ENCODE measurements at regions not wholly inside any gene's neighbourhood (a gene's known extent, or its start where the extent isn't known, plus 50 kb on each side); places are given as distances from the start of the nearest gene placed in this dataset.

GRCh38 chr18:34292594-34292993 is 67.9 kb upstream of the NOL4 start:
- Histone ChIP-seq H3K4me1 (no peaks in the 10 kb centered on the region), H3K27me3 (no peaks in the 10 kb centered on the region), H3K4me3 (no peak overlapping the region), H3K9me3 (no peaks in the 10 kb centered on the region), H3K27ac (no peak overlapping the region), H3K36me3 (no peaks in the 10 kb centered on the region)
- TF ChIP-seq, protein P1, sequence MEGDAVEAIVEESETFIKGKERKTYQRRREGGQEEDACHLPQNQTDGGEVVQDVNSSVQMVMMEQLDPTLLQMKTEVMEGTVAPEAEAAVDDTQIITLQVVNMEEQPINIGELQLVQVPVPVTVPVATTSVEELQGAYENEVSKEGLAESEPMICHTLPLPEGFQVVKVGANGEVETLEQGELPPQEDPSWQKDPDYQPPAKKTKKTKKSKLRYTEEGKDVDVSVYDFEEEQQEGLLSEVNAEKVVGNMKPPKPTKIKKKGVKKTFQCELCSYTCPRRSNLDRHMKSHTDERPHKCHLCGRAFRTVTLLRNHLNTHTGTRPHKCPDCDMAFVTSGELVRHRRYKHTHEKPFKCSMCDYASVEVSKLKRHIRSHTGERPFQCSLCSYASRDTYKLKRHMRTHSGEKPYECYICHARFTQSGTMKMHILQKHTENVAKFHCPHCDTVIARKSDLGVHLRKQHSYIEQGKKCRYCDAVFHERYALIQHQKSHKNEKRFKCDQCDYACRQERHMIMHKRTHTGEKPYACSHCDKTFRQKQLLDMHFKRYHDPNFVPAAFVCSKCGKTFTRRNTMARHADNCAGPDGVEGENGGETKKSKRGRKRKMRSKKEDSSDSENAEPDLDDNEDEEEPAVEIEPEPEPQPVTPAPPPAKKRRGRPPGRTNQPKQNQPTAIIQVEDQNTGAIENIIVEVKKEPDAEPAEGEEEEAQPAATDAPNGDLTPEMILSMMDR (IDR thresholded peaks at IDR 0.05), result no peak
- no peak for ATAC-seq
- intact Hi-C loops (cut with DNase I), result no loop called here
- no peak for DNase-seq

- H3K4me1 ChIP-seq, result no peaks in the 10 kb centered on the region
- DNase-seq (no peak), ATAC-seq (no peak)
- no peaks in the 10 kb centered on the region for H3K36me3 ChIP-seq
- TF ChIP-seq, protein P1 (IDR thresholded peaks at IDR 0.05), result no peak
- H3K4me3 ChIP-seq, result no peak overlapping the region
- H3K27ac ChIP-seq, result no peak overlapping the region
- H3K27me3 ChIP-seq, result no peaks in the 10 kb centered on the region
- intact Hi-C loops (cut with DNase I), result no loop called here
- H3K9me3 ChIP-seq, result no peaks in the 10 kb centered on the region
These were observed 72.6 kb upstream of the NOL4 start for GRCh38 chr18:34297287-34297686.

- no peaks in the 10 kb centered on the region for H3K9me3 ChIP-seq
- DNase-seq, result no peak
- intact Hi-C loops (cut with DNase I), result no loop called here
- no peak overlapping the region for H3K4me3 ChIP-seq
- ATAC-seq, result no peak
- no peaks in the 10 kb centered on the region for H3K27me3 ChIP-seq
- H3K27ac ChIP-seq, result no peak overlapping the region
- no peaks in the 10 kb centered on the region for H3K4me1 ChIP-seq
- TF ChIP-seq, protein P1 (IDR thresholded peaks at IDR 0.05), result no peak
- no peaks in the 10 kb centered on the region for H3K36me3 ChIP-seq
These were observed 75.1 kb upstream of the NOL4 start for GRCh38 chr18:34299828-34300227.

DNA sequence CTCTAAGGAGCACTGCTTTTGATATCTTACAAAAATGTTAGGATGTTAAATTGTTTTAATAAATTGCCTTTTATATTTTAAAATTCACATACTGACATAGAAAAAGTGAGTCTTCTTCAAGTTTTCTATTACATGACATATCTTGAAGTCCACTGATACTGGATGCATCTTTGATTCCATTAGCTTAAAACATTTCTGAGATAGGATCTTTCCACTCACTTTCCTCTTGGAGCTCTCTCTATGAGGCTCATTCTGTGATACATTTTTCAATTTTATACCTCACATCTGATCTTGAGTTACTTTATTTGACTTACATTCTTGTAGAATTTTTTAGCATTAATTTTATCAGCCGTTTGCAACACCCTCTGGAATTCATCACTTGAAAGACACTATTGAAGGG is 86.8 kb upstream of the NOL4 start:
- TF ChIP-seq, protein P1 (IDR thresholded peaks at IDR 0.05), result no peak
- no peaks in the 10 kb centered on the region for H3K36me3 ChIP-seq
- H3K9me3 ChIP-seq, result no peaks in the 10 kb centered on the region
- DNase-seq (no peak), ATAC-seq (no peak)
- no peak overlapping the region for H3K27ac ChIP-seq
- no peaks in the 10 kb centered on the region for H3K27me3 ChIP-seq
- no peaks in the 10 kb centered on the region for H3K4me1 ChIP-seq
- intact Hi-C loops (cut with DNase I), result no loop called here
- H3K4me3 ChIP-seq, result no peak overlapping the region

- H3K27me3 ChIP-seq, result no peaks in the 10 kb centered on the region
- intact Hi-C loops (cut with DNase I), result no loop called here
- H3K4me1 ChIP-seq, result no peaks in the 10 kb centered on the region
- H3K9me3 ChIP-seq, result no peaks in the 10 kb centered on the region
- H3K27ac ChIP-seq, result no peak overlapping the region
- no peak for DNase-seq
- TF ChIP-seq, protein P1 (IDR thresholded peaks at IDR 0.05), result no peak
- H3K36me3 ChIP-seq, result no peaks in the 10 kb centered on the region
- no peak overlapping the region for H3K4me3 ChIP-seq
- no peak for ATAC-seq
These were observed 90.1 kb upstream of the NOL4 start for GRCh38 chr18:34314847-34315246.

All from upper lobe of right lung (tissue), 1 donor.